IPS-11a (cell line): ENCODE measurements at regions not wholly inside any gene's neighbourhood (a gene's known extent, or its start where the extent isn't known, plus 50 kb on each side); places are given as distances from the start of the nearest gene placed in this dataset.

ENCODE experiments used
- H3K4me3 ChIP-seq: one replicate; pipeline ENCODE4 v1.5.1; 2013; ENCODE audit warnings: low read depth, low read length, control low read depth

DNA sequence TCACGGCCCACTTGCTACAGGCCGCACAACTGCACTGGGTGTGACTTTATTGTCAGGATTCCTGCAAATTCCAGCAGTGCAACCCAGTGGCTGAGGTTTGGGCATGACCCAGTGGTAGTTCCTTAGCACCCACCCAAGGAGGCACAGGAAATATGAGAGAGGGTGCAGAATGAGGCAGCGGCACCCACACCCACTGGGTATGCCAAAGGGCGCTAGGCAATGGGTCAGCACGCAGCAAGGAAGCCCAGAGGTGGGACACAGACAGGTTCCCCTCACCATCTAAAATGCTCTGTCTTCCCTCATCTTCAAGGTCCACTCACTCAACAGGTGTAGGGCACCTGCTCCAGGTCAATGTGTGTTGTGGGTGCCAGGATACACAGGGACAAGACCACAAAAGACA, 357.8 kb upstream of the MKI67 start:
- no peak overlapping the region for H3K4me3 ChIP-seq

DNA sequence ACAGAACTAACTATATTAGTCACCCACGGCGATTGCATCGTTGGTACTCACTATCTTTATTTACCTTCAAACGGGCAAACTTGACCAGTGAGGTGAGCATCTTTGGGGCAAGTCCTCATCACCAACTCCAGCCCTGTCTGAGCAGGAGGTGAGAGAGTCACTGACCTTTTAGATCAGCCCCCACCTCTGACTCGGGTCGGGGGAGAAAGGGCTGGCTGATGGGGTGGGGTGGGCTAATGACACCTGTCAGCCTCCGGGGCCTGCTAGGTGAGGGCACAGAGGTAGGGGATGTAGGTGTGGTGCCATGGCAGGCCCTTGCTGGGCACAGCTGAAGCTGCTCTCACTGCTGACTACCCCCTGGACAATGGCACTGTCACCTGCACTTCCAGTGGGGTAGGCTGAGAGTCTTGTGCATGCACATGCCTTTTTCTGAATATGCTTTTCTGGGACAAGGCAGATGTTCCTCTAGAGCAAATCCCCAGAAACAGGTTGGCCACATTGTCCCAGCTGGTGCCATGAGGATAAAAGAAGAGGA, 359.5 kb upstream of the MKI67 start:
- no peak overlapping the region for H3K4me3 ChIP-seq

DNA sequence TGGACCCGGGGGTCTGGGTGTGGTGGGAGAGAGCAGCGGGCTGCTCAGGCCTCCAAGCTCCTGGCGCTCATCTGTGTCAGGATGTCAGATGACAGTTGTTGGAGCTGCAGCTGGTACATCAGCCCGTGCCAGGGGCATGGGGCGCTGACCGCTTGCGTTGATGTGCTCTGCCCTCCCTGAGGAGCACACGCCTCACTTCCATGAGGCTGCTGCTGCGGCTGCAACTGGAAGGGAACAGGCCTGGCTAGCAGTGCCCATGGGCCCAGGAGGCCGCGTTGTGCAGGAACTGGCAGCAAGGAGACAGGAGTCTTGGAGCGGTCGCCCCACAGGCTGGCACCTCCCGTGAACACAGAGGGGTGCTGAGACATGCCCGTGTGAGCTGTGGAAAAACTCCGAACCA, 361.3 kb upstream of the MKI67 start:
- H3K4me3 ChIP-seq: no peak overlapping the region

DNA sequence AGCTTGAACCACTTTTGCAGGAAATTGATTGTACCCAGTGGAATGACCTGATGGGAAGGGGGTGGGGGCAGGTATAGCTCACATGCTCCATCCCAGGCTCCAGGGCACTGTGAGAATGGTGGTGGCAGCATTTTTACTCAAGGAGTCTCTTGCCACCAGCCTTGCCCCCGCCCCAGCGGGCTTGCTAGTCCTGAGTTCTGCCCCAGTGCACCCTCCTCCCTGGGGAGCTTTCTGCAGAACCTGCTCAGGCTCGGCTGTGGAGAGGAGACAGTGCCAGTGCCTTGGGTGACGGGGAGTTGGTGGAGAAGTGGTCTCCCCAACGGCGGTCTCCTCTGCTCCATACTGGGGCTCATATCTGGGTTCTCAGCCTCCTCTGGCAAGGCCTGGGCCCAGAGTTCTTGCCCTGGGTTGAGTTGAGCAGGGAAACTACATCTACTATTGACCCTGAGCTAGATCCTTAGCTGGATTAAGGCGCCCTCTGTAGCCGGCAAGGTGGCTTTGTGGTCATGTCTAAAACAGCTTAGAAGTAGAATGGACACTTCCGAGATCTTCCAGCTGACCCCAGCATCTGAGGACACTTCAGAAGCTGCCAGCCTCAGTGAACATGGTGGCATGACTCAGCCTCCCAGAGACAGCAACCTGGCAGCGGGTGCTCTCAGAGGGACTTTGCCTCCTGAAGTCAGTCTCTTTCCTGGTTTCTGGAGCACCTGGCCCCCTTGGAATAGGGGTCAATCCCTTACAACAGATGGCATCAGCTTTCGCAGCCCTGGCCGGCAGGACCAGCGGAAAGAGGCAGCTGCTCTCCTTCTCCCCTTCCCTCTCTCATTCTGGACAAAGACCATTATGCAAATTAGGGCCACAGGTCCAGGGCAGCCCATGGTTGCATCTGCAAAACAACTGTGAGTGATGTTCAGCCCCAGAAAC, 363.4 kb upstream of the MKI67 start:
- no peak overlapping the region for H3K4me3 ChIP-seq

DNA sequence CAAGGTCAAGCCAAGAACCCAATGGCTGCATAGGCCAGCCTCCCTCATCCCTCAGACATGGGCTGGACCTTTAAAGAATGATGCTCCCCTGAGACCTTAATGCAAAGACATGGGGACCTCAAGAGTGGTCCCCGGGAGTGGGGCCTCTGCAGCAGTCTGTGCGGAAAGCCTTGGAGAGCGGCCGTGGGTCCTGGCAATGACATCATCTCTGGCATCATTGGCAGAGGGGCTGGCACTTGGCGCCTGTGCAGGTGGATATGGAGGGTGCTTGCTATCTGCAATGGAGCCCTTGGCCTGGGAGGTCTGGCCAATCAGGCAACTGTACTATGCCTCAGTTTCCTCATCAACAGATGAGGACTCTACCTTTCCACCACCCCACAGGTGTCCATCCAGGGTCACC, 365.5 kb upstream of the MKI67 start:
- H3K4me3 ChIP-seq: no peak overlapping the region

DNA sequence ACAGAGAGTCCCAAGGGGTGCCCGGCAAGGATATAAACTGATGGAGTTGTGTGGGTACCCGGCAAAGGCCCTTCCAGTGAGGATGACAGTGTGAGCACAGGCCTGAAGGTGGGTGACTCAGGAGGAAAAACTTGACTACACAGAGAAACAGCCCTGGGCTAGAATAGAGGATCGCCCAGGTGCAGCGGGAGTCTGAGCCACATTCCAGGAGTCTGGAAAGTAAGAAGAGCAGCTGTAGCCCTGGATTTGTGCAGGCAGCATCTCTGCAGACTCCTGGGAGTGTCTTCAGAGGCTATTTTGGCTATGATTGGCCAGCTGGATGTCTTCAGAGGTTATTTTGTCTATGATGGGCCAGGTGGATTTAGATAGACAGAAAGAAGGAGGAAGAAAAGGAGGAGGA, 367.6 kb upstream of the MKI67 start:
- no peak overlapping the region for H3K4me3 ChIP-seq

DNA sequence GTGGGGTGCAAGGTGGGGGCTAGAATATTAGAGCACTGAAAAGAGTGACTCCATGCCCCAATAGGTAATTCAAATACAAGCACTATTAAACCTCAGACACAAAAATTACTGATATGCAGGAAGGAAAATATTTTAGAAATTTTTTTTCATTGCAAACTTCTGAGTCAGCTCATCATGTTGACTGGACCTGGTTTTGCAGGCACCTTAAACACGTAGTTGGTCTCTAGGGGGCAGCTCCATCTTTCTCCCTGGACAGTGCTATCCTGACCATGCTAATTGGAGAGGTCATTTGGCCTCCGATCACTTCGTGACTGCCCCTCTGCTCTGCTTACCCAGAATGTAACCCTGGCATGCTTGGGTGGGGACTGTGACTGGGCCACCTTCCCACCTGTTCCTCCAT, 368.4 kb upstream of the MKI67 start:
- H3K4me3 ChIP-seq: no peak overlapping the region

DNA sequence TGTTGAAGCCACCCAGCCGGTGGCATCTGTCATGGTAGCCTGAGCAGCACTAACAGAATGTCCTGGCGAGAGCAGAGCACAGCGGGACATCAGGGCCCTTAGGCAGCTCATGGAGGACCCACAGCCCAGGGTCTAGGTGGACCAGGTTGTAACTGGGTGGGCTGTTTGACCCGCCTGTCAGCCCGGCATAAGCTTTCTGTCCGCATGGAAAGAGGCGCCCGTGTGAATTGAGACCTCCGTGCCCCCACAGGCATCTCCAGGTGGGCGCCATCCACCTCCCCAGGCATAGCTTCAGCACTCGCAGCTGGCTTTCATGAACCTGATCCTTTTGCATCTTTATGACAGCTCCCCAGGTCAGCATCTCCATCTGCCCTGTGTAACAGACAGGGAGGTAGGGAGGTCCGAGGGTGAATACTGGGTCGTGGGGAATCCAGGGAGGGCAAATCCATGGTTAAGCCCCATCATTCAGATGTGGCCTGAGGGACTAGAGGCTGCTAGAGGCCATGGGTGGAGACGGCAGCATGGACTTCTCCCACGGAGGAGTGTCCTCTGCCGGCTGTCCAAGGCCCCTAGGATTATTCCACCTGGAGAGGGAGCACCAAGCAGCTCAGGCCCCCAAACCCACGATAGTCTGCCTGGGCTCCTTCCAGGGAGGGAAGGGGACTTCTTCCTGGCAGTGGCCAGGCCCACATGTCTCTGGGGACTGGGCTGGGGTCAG, 371.6 kb upstream of the MKI67 start:
- no peak overlapping the region for H3K4me3 ChIP-seq

DNA sequence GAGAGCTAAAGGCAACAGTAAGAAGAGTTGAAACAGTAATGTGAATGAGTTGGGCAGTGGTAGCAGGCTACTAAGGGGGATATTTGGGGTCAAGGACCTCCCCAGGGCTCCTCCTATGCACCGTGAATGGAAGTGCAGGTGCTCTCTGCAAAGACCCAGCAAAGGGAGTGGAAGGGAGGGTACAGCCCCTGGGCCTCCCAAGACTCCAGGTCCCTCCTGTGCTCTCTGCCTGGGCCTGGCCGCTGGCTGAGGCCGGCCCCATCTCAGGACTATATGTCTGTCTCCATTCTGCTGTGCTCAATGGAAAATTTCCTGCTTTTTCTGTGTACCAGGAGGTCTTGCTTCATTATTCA, 372.1 kb upstream of the MKI67 start:
- H3K4me3 ChIP-seq: no peak overlapping the region

DNA sequence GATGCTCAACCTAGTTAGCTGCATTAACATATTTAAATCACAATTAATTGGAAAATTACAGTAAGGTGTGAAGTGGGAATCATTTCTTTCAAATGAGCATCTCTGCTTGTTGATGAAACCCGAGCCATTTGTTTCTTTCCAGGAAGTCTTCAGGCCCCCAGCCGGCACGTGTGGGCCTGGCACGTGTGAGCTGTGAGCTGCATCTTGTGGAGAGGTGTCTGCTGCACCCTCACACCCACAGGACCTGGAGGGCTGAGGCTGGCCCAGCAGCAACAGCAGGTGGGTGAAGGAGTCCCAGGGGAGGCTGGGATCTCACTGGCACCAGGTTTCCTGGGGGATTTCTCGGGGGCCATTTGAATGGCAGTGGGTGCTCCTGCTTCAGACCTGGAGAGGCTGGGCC, 372.5 kb upstream of the MKI67 start:
- no peak overlapping the region for H3K4me3 ChIP-seq

DNA sequence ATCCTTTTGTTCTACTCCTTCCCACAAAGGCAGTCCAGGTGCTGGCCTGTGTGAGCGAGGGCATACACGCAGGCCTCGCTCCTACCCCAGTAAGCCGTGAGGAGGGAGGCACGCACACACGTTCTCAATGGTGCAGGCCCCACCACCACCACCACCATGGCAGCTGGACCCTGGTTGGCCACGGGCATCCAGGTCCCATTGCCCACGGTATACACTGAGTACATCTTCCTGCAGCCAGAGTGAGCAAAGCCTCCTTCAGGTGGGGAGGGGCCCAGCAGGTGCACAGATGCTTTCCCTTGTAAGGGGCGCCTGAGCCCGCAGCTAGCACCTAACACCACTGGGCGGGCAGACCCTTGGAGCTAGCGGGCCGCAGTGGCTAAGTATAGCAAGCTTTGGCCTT, 373.3 kb upstream of the MKI67 start:
- H3K4me3 ChIP-seq: no peak overlapping the region

DNA sequence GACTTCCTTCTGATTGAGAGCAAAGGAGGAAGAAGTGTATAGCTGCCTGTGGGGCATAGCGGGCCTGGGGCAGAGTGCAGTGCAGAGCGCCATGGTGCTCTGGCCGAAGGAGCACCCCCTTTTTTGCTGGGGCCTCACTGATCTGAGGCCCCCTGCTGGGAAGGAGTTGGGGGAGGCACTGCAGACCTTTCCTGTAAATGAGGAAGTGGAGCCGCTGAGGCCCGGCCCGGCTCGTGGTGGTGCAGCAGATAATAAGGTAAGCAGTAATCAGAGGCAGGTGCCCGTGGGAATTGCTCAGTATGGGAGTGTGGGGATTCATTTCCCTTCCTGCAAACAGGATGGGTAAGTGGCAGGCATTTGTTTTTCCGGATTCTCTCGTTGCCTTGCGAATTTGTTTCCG, 373.7 kb upstream of the MKI67 start:
- H3K4me3 ChIP-seq: no peak overlapping the region

DNA sequence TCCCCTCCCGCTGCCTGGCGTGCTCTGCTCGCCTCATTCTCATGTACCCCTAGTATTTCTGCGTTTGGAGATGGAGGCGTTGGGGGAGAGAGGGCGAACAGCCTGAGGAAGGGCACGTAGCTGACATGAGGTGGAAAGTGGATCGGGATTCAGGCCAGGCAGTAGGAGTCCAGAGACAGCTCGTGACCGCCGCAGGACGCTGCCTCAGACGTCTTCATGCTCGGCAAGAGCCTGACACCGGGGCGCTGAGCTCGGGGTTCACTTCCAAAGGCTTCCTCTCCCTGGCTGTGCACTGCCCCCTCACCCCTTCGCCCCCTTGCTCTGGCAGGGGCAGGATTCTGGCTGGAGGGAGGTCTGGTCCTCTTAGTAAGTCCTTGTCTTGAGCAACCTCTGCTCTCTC, 374.4 kb upstream of the MKI67 start:
- H3K4me3 ChIP-seq: no peak overlapping the region

DNA sequence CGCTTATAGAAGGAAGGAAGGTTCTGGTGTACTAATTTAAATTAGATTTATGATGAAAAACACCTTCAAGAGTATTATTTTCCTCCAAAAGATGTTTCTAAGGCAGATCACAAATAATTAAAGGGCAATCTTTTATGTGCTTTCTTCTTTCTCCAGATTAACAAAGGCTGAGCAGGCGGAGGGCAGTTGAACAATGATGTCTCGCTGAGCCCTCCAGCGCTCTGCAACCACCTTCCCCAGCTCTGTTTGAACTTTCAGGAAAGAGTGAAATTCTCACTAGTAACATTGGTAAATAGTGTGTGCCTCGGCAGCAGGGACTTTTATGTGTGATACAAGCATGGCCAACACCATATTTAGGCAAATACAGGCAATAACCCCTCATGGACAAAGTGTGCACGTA, 379.1 kb upstream of the MKI67 start:
- H3K4me3 ChIP-seq: no peak overlapping the region

DNA sequence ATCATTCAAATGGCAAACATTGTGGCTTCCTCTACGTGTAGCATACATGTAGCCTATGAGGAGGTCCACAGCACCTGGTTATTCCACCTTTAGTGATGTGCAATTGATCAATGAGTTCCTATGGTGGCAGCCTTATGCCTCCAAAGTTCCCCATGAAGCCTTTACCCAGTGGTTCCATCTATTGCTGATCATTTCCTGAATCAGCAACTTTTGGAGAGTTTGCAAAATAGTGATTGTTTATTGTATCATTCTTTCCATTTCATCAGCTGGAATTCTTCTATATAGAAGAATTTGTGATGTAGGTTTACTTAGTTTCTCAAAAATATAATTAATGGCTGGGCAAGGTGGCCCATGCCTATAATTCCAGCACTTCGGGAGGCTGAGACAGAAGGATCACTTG, 380.2 kb upstream of the MKI67 start:
- no peak overlapping the region for H3K4me3 ChIP-seq

DNA sequence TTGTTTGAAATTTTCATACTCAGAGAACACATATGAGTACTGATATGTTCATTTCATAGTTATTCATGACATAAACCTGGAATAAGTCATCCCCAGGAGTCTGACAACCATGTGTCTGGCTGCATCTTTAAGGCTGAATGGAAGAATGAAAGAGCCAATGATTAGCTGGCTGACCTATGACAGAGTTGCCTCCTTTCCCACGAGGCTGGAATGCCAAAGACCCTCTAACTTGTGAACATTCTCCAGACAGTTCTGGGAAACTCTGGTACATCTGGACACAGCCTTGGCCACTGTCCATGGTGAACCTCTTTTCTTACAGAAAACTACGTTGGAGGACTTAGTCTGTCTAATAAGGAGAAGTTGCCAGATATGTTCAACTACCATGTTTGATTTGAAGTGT, 380.8 kb upstream of the MKI67 start:
- H3K4me3 ChIP-seq: no peak overlapping the region

DNA sequence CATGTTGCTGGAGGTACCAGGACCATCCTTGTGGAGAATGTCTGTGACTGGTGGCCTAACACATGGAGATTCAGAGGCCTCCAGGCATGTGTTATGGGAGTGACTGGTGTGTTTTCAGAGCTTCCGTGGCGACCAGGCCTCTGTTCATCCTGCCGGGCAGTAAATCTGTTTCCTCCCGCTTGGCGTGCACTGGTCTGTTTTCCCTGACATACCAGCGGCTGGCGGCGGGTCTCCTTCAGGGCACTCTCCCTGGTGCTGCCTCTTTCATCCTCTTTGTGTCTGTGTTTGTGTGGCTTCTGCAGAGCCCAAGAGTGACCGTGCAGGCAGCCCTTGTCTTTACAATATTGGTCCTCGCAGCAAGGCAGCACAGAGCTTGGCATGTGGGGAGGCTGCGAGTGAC, 385.1 kb upstream of the MKI67 start:
- H3K4me3 ChIP-seq: no peak overlapping the region

DNA sequence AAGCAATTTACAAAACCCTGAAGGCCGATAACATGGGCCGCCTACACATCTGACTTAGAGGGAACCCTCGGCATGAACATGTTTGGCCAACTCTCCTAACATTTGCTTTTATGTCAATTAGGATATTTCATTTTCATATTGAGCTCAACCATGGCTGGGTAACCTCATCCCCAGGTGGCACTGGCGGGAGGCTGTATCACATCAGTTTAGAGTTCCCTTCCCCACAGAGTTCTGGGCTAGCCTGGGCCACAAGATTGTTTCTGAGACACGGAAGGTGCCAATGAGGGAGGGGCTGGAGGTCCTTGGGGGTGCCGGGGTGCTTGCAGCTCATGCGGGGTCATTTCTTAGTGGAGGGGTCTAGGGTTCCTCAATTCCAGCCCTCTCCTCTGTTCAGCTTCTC, 386.5 kb upstream of the MKI67 start:
- no peak overlapping the region for H3K4me3 ChIP-seq

DNA sequence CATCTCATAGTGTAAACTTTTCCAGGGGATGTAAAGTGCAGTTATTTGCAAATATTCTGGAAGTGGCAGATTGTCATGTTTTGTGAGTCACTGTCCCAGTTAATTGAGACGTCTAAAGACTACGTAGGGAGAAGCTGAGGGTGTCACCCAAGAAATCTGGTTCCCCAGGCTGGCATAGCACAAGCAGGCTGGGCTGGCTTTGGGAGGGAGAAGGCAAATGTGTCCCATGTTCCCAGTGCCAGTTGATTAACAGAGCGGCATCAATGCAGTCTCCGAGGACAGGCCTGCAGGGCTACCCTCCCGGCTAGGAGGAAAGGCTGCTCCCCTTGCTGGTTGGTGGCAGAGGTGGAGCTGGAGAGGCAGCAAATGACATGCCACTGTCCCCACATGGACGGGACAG, 388.3 kb upstream of the MKI67 start:
- no peak overlapping the region for H3K4me3 ChIP-seq

DNA sequence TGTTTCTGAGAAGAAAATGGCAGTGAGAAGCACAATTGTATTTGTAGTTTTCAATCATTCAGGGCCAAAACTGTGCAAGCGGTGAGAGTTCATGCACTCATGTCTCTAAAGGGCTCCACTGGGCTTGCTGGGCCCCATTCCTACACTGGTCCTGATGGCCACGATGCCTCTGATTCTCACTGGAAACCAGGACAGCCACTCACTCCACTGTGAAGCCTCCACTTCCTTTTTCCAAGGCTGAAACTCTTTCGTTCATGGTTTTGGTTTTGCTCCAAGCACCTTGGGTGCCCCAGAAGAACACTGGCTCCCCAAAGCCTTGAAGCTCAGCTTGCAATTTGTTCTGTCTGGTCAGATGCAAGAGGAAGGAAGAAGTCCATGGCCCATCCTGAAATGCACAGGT, 390.0 kb upstream of the MKI67 start:
- no peak overlapping the region for H3K4me3 ChIP-seq

DNA sequence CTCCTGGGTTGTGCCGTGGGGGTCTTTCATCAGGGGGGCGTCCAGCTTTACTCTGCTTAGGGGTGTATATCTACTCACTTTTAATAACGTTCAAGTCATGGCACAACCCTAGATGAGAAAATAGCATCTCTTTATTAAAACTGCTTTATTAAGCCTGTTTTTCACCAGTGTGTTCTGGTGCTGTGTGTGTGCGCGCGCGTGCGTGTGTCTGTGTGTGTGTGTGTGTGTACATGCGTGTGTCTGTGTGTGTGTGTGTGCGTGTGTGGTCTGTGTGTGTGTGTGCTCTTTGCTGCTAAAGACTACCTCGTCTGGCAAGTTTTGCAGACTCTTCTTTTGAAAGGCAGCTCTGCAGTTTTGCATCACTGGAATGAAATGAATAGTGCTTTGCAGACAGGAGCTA, 390.9 kb upstream of the MKI67 start:
- H3K4me3 ChIP-seq: no peak overlapping the region

DNA sequence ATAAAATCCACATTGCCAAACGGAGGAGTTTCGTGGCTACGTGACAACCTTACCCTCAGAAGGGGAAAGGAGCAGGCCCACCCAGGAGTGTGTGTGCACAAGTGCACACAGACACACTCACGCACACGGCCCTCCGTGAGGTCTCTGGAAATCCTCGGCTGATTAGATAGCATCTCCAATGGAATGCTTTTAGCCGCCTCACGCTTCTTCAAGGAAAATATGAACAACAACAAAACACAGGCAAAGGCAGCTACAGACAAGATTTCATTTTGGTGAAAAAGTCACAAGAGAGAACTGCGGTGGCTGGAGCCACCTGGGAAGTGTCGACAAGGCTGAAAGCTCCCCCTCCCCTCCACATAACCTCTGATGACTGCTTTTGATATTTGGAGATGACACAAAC, 391.8 kb upstream of the MKI67 start:
- H3K4me3 ChIP-seq: no peak overlapping the region
